A673 (cell line): ENCODE measurements at regions not wholly inside any gene's neighbourhood (a gene's known extent, or its start where the extent isn't known, plus 50 kb on each side); places are given as distances from the start of the nearest gene placed in this dataset.

Experiments
- BruUV-seq: library from RNA; stranded (reverse); fragments of 400-500 nt; replicated peaks from 2 replicates; lab custom pipeline; 2021; lab: Mats Ljungman, UMichigan
- CTCF ChIA-PET: fragments of 300-600 bp; sonication (Branson Sonifier 250); formaldehyde crosslinking; loops from one replicate; lab custom pipeline; 2022; ENCODE audit warnings: antibody characterized with exemption; lab: Charles Lee
- POLR2A ChIA-PET: fragments of 300-600 bp; sonication (Branson Sonifier 250); formaldehyde crosslinking; loops from one replicate; lab custom pipeline; 2022; ENCODE audit warnings: antibody characterized with exemption; ENCODE audit not compliant: low non-redundant PET; lab: Charles Lee
- DNase-seq: peaks from one replicate; pipeline ENCODE4 v3.0.0-alpha.2; 2015; ENCODE audit warnings: low spot score
- H3K27ac ChIP-seq: fragments of 200-600 bp; sonication (generic); 2 replicates; pipeline ENCODE4 v1.5.1; 2016; ENCODE audit warnings: mixed run types, low read depth, mild to moderate bottlenecking, mixed read lengths, antibody characterized with exemption, low read length; ENCODE audit not compliant: poor library complexity, severe bottlenecking
- H3K27me3 ChIP-seq: fragments of 200-600 bp; sonication (generic); replicated peaks from 2 replicates; pipeline ENCODE4 v1.6.1; 2017; ENCODE audit warnings: mixed run types, low read depth, mild to moderate bottlenecking, mixed read lengths, antibody characterized with exemption, low read length; ENCODE audit not compliant: insufficient read depth, poor library complexity
- H3K36me3 ChIP-seq: fragments of 200-600 bp; sonication (generic); 2 replicates; pipeline ENCODE4 v1.6.1; 2016; ENCODE audit warnings: mixed run types, mild to moderate bottlenecking, mixed read lengths, antibody characterized with exemption, low read length; ENCODE audit not compliant: insufficient read depth, poor library complexity, severe bottlenecking
- H3K4me1 ChIP-seq: fragments of 200-600 bp; sonication (generic); 2 replicates; pipeline ENCODE4 v1.6.1; 2017; ENCODE audit warnings: mixed run types, mild to moderate bottlenecking, mixed read lengths, antibody characterized with exemption, low read length; ENCODE audit not compliant: insufficient read depth, poor library complexity, severe bottlenecking
- H3K4me3 ChIP-seq: fragments of 200-600 bp; sonication (generic); 2 replicates; pipeline ENCODE4 v1.5.1; 2016; ENCODE audit warnings: low read depth, mixed run types, mild to moderate bottlenecking, mixed read lengths, low read length; ENCODE audit not compliant: poor library complexity, severe bottlenecking
- H3K9me3 ChIP-seq: fragments of 200-600 bp; sonication (generic); 2 replicates; pipeline ENCODE4 v1.6.1; 2016; ENCODE audit warnings: mixed run types, low read depth, mild to moderate bottlenecking, mixed read lengths, antibody characterized with exemption, low read length; ENCODE audit not compliant: poor library complexity, severe bottlenecking
- CTCF ChIP-seq: fragments of 300-800, 200-600 bp; sonication (generic); conservative IDR thresholded peaks from 2 replicates; pipeline ENCODE4 v1.5.1; 2017; ENCODE audit warnings: low read depth, mild to moderate bottlenecking, antibody characterized with exemption, low read length, moderate library complexity, mixed read lengths
- EZH2 ChIP-seq: fragments of 200-600 bp; sonication (generic); IDR thresholded peaks from 2 replicates; pipeline ENCODE4 v1.6.1; 2017; ENCODE audit warnings: borderline replicate concordance, low read depth, mild to moderate bottlenecking, mixed read lengths, antibody characterized with exemption, low read length; ENCODE audit not compliant: poor library complexity, severe bottlenecking
- intact Hi-C: fragments of 100-400 bp; cut with micrococcal nuclease; formaldehyde crosslinking; loops from one replicate; pipeline ENCODE4 v1.10.0; 2022; ENCODE audit not compliant: unreplicated experiment

DNA sequence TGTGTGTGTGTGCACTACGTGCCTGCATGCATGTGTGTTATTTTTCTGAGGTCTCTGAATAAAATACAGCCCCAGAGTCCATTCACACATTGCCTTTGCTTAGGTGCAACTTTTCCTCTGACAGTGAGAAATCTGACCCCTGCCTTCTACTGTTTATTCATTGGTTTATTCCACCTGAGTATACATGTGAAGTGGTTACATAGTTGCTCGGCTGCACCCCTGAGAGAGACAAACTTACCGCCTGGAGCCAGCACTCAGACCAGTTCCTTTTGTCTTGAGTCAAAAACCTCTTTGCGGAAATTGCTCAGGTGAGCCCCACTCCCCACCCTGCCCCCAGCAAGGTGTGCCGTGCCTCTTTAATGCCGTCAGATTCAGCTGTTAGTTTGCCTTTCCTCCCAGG is 363.6 kb downstream of the BRD1 start:
- no peaks in the 10 kb centered on the region for H3K36me3 ChIP-seq
- intact Hi-C loops, result no loop called here
- H3K27ac ChIP-seq, result no peak overlapping the region
- BruUV-seq, result no TSS peak
- ChIA-PET POLR2A (no interaction called here), CTCF (no interaction called here)
- no peak for DNase-seq
- H3K4me1 ChIP-seq, result peaks cover 45% of the 10 kb centered on the region
- no peak for TF ChIP-seq EZH2
- no peak for TF ChIP-seq CTCF
- H3K27me3 ChIP-seq, result no peaks in the 10 kb centered on the region
- no peaks in the 10 kb centered on the region for H3K9me3 ChIP-seq
- no peak overlapping the region for H3K4me3 ChIP-seq

DNA sequence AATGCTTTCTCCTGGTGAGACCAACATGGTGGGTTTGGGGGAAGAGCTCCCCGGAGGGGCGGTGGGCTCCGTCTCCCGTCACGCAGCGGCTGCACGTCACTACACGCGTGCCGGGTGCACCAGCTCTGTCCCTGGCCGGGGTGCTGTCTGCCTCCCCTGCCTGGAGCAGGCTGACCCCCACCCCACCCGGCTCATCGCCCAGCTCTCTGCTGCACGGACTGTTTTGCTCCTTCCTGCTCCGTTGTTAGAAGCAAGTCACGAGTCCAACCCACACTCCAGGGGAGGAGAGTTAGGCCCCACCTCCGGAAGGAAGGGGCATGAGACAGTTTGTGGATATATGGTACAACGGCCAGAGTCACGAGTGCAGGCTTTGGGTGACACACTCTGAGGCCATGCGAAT is 364.9 kb downstream of the BRD1 start:
- H3K4me1 ChIP-seq, result peaks cover 32% of the 10 kb centered on the region
- ChIA-PET POLR2A (no interaction called here), CTCF (no interaction called here)
- intact Hi-C loops, result no loop called here
- H3K4me3 ChIP-seq, result no peak overlapping the region
- no peaks in the 10 kb centered on the region for H3K27me3 ChIP-seq
- H3K9me3 ChIP-seq, result no peaks in the 10 kb centered on the region
- TF ChIP-seq CTCF, result no peak
- TF ChIP-seq EZH2, result no peak
- H3K36me3 ChIP-seq, result no peaks in the 10 kb centered on the region
- DNase-seq, result peak; percentile 30
- no peak overlapping the region for H3K27ac ChIP-seq
- no TSS peak for BruUV-seq

- no peaks in the 10 kb centered on the region for H3K36me3 ChIP-seq
- DNase-seq, result no peak
- H3K27ac ChIP-seq, result no peak overlapping the region
- BruUV-seq, result no TSS peak
- ChIA-PET CTCF (no interaction called here), POLR2A (no interaction called here)
- no peak for TF ChIP-seq CTCF
- intact Hi-C loops, result no loop called here
- no peaks in the 10 kb centered on the region for H3K9me3 ChIP-seq
- peaks cover 28% of the 10 kb centered on the region for H3K4me1 ChIP-seq
- no peaks in the 10 kb centered on the region for H3K27me3 ChIP-seq
- no peak overlapping the region for H3K4me3 ChIP-seq
Measured at GRCh38 chr22:49462291-49462690, 365.4 kb downstream of the BRD1 start.
